SHP77 treated with DMSO at 0.1 percent for 48 hours (cell line): ENCODE measurements at regions not wholly inside any gene's neighbourhood (a gene's known extent, or its start where the extent isn't known, plus 50 kb on each side); places are given as distances from the start of the nearest gene placed in this dataset.

ENCODE experiments used
- DNase-seq: peaks from one replicate; lab custom pipeline; 2025; lab: John Stamatoyannopoulos, UW

DNA sequence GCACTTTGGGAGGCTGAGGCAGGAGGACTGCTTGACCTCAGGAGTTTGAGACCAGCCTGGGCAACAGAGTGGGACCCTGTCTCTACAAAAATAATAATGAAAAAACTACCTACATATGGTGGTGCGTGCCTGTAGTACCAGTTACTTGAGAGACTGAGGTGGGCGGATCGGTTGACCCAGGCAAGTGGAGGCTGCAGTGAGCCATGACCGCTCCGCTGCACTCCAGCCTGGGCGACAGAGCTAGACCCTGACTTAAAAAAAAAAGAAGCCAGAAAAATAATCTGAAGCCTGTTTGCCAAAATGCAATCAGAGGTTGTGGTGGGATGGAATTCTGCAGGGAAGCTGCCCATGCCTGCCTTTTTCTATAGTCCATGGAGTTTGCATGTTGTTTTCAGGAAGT lies 50.4 kb upstream of the GGTA1 start:
- DNase-seq: no peak

GRCh38 chr9:121550569-121551512 lies 51.2 kb upstream of the GGTA1 start:
- peak; percentile 59 for DNase-seq

- no peak for DNase-seq
Observed at GRCh38 chr9:121551985-121552753, 52.5 kb upstream of the GGTA1 start.

GRCh38 chr9:121556082-121556481 lies 56.4 kb upstream of the GGTA1 start:
- no peak for DNase-seq

- no peak for DNase-seq
Observed at GRCh38 chr9:121556580-121556979, 56.9 kb upstream of the GGTA1 start.

GRCh38 chr9:121557581-121558447 lies 58.2 kb upstream of the GGTA1 start:
- no peak for DNase-seq

GRCh38 chr9:121558473-121558872 lies 58.8 kb upstream of the GGTA1 start:
- no peak for DNase-seq

GRCh38 chr9:121559183-121559582 lies 59.5 kb upstream of the GGTA1 start:
- DNase-seq: no peak

DNA sequence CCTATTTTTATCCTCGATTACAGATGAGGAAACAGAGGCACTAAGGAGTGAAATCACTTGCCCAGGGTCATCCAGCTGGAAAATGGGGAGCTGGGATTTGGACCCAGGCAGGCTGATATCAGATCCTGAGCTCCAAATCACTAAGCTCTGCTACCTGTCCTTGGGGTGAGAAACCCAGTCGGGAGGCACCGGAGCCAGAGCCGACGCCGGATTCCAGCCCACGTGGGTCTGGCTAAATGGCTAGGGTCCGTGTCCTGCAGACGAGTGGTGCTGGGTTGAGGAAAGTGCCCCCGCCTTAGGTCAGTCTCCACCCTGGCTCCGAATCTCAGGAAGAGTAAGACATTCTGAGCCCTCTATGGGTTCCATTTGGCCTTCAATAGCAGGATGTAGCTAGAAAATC lies 61.3 kb upstream of the GGTA1 start:
- no peak for DNase-seq

- no peak for DNase-seq
Observed at GRCh38 chr9:121561385-121562222, 62.0 kb upstream of the GGTA1 start.

DNA sequence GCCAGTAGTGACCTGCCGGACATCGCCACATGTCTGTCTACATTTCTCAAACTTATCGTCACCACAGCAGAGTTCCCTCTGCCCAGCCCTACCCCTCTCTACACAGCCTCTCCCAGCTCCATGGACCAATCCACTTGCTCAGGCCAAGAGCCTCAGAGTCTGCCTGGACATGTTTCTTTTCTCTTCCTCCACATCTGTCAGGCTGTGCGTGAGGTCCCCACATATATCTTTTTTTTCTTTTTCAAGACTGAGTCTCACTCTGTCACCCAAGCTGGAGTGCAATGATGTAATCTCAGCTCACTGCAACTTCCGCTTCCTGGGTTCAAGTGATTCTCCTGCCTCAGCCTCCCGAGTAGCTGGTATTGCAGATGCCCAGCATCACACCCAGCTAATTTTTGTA lies 62.7 kb upstream of the GGTA1 start:
- no peak for DNase-seq

DNA sequence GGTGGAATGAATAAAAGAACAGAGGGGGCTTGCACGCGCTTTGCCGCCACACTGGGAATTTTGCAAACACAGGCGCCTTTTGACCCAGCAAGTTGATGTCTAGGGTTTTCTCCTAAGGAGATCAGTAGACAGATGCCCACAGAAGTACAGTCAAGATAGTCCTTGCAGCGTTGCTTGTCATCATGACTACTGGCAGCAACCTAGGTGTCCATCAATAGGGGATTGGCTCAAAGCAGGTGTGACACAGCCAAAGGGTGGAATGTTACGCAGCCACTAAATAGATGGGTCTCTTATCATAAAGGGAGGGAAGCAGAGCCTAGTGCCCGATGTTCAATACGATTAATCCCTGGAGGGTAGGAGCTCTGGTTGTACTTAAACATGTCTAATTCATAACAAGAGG lies 63.8 kb upstream of the GGTA1 start:
- no peak for DNase-seq

DNA sequence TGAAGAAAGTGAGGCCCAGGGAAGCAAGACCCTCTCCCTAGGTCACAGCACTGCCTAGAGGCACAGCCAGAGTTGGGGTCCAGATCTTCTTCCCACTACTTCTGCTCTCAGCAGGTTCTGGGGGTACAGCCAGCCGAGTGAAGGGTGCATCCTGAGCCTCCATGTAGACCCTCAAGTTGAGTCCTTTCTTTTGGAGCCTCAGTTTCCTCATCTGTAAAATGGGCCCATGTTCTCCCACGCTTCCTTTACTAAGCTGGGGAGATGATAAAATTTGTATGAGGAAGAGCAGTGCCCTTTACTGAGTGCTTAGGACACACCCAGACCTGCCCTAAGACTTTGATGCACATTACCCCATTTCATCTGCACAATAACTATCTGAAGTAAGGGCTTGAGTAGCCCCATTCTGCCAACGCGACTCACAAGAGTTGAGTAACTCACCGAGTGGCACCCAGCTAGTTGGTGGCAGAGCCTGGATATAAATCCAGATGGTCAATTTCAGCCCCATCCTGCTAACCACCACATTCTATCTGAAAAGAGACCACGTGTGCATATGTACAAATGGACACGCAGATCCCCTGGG lies 64.3 kb upstream of the GGTA1 start:
- no peak for DNase-seq

GRCh38 chr9:121564504-121565260 lies 65.0 kb upstream of the GGTA1 start:
- DNase-seq: no peak

GRCh38 chr9:121566481-121567465 lies 67.1 kb upstream of the GGTA1 start:
- DNase-seq: no peak

DNA sequence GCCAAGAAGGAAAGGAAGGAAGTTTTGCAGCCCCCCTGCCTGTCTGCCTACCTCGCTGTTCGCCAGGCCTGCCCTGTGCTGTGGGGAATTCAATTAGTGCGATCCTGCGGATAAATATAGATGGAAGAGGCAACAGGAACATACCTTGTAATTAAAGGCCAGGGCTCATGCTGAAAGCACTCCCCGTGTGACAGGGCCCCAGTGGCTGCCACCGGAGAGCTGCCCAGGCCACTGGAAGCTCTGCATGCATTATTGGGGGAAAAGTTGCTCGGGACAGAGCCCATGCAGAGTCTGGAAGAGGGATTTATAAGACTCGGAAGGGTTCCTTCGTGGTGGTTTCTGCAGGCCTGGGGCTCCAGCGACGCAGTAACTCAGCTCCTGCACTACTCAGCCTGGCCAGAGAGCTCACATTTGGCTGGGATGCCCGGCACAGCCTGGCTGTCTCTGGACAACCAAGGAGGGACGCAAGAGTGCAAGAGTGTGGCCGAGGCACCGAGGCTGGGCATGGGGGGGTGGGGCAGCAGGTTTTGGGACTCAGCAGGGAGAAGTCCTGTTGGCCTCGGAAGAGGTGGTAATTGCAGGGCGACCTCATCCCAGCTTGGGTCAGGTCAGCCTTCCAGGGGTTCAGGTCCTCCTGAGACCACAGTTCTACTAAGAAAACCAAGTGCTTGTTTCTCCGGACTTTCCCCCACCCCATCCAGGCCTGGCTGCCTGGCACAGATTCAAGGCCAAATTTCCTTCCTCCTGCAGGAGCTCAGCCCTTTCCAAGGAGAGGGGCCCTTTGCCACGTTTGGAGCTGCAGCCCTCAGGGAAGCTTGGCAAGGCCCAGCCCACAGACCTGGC lies 68.1 kb upstream of the GGTA1 start:
- no peak for DNase-seq

GRCh38 chr9:121568343-121569265 lies 69.0 kb upstream of the GGTA1 start:
- DNase-seq: no peak
